ENCODE measurements at regions not wholly inside any gene's neighbourhood (a gene's known extent, or its start where the extent isn't known, plus 50 kb on each side); places are given as distances from the start of the nearest gene placed in this dataset.

DNA sequence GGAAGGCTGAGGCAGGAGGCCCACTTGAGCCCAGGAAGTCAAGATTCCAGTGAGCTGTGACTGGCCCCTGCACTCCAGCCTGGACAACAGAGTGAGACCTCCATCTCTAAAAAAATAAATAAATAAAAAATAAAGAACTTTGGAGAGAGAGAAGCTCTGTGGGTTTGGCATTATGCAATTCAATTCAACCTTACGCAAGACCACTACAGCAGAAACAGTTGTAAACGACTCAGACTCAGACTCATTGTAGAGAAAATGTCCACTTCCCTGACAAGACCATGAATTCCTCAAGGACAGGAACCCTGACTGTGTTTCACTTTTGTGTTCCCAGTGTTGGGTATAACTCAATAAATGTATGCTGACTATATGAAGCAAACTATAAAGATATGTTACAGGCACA is 90.3 kb upstream of the C3orf80 start:
- TF ChIP-seq, protein P1, sequence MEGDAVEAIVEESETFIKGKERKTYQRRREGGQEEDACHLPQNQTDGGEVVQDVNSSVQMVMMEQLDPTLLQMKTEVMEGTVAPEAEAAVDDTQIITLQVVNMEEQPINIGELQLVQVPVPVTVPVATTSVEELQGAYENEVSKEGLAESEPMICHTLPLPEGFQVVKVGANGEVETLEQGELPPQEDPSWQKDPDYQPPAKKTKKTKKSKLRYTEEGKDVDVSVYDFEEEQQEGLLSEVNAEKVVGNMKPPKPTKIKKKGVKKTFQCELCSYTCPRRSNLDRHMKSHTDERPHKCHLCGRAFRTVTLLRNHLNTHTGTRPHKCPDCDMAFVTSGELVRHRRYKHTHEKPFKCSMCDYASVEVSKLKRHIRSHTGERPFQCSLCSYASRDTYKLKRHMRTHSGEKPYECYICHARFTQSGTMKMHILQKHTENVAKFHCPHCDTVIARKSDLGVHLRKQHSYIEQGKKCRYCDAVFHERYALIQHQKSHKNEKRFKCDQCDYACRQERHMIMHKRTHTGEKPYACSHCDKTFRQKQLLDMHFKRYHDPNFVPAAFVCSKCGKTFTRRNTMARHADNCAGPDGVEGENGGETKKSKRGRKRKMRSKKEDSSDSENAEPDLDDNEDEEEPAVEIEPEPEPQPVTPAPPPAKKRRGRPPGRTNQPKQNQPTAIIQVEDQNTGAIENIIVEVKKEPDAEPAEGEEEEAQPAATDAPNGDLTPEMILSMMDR (IDR thresholded peaks at IDR 0.05) = no peak

DNA sequence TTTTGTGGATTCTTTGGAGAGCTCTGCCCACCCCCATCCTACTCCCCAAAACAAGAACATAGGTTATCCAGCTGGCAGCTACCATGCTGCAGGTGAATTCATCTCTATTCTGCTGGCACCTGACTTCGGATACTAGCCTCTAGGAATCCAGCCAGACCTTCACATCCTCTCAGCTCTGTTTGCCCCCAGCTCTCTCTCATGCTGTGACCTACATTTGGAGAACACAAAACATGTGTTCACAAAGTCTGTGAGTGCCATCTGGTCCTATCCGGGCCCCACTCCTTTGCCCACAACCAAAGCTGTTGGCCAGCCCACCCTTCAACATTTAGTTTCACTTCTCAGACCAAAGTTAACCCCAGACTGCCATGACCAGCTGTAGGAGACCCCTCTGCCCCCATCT is 89.4 kb upstream of the C3orf80 start:
- DNase-seq (ENCODE audit: low spot score) = no peak
- Histone ChIP-seq H3K4me3 (no peak overlapping the region), H3K27ac (no peak overlapping the region)
- TF ChIP-seq, protein P1 (IDR thresholded peaks at IDR 0.05) = no peak

More for the DNA sequence above, 90.3 kb upstream of the C3orf80 start:
- no peak overlapping the region for H3K4me3 ChIP-seq
- no peak for DNase-seq (ENCODE audit: low spot score)
- H3K27ac ChIP-seq = no peak overlapping the region

DNA sequence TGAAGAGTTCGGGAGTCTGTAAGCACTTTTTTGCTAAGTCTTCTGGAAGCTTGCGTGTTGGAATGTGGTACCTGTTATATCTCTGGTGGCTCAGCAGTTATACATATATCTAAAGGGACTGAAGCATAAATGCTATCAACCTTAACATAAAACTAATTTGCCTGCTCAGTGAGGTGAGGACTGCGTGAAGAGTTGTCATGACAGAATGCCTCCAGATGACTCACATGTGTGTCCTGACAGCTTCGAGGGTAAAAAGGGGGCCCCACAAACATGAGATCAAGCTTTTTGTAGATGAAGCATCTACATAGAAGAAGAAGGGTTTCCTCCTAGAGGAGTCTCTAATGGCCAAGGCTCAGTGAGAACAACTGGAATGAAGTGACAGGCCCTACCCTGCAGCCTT is 88.8 kb upstream of the C3orf80 start:
- TF ChIP-seq, protein P1 (IDR thresholded peaks at IDR 0.05) = no peak
- Histone ChIP-seq H3K27ac (no peak overlapping the region), H3K4me3 (no peak overlapping the region)
- DNase-seq (ENCODE audit: low spot score) = no peak

- TF ChIP-seq, protein P1 (IDR thresholded peaks at IDR 0.05) = no peak
- H3K27ac ChIP-seq = no peak overlapping the region
- no peak for DNase-seq (ENCODE audit: low spot score)
- no peak overlapping the region for H3K4me3 ChIP-seq
Measured at GRCh38 chr3:160139291-160139690, 85.9 kb upstream of the C3orf80 start.

DNA sequence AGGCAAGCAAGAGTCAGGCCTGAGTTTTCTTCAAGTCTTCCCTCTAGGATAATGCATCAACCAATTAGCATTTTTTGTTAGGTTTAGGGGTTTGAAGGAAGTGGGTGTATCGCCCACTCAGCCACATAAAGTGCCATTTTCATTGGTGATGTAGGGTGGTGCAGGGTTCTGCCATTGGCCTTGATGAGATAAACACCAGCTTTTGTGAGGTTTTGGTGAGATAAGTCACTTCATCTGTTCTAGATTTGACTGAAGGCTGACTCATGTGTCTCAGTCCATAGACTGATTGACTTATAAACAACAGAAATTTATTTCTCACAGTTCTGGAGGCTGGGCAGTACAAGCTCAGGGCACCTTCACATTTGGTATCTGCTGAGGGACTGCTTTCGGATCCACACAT is 84.5 kb upstream of the C3orf80 start:
- TF ChIP-seq, protein P1 (IDR thresholded peaks at IDR 0.05) = no peak
- Histone ChIP-seq H3K4me3 (no peak overlapping the region), H3K27ac (no peak overlapping the region)
- DNase-seq (ENCODE audit: low spot score) = no peak

DNA sequence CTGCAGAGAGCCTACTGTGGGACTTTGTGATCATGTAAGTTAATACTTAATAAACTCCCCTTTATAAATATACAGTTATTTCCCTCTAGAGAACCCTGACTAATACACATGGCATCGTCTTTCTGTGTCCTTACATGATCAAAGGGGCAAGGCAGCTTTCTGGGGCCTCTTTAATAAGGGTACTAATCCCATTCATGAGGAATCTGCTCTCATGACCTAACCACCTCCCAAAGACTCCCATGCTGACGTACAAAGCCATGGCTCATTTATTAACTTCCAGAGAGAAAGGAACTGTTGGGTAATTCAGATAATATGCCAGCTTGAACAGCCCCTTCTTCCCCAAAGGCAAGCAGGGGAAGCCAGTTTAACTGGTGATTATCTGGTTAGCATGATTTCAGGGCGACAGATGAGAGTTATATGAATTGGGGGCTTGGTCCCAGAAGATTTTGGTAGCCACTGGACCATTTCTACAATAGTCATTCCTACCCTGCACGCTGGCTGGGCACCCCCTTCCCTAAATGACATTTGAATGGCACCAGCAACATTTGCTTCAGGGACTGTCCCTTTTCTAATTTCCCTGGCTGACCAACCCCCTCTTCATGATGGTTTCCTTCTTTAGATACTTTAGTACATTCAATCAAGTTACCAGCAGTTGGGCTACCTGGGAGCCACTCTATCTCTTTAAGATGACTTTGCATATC is 83.6 kb upstream of the C3orf80 start:
- Histone ChIP-seq H3K27ac (no peak overlapping the region), H3K4me3 (no peak overlapping the region)
- TF ChIP-seq, protein P1 (IDR thresholded peaks at IDR 0.05) = no peak
- no peak for DNase-seq (ENCODE audit: low spot score)

DNA sequence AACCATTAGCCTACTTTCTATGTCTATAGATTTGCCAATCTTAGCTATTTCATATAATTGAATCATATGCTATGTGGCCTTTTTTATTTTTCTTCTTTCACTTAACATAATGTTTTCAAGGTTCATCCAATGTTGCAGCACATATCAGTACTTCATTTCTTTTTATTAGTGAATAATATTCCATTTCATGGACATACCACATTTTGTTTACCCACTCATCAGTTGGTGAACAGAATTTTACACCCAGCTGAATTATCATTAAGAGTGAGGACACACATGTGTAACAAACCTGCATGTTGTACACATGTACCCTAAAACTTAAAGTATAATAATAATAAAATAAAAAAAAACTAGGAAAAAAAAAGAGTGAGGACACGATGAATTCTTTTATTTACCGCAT is 81.7 kb upstream of the C3orf80 start:
- no peak for DNase-seq (ENCODE audit: low spot score)
- Histone ChIP-seq H3K27ac (no peak overlapping the region), H3K4me3 (no peak overlapping the region)
- TF ChIP-seq, protein P1 (IDR thresholded peaks at IDR 0.05) = no peak
